Activated CD8-positive, alpha-beta memory T cell treated with anti-CD3 and anti-CD28 coated beads for 4 hours (primary cell): ENCODE measurements at regions not wholly inside any gene's neighbourhood (a gene's known extent, or its start where the extent isn't known, plus 50 kb on each side); places are given as distances from the start of the nearest gene placed in this dataset.

ENCODE experiments used
- DNase-seq, 2 donors: peaks; one replicate each; pipeline ENCODE4 v3.0.0-alpha.2; 2020; ENCODE audit warnings: low read depth in 2 of 2

DNA sequence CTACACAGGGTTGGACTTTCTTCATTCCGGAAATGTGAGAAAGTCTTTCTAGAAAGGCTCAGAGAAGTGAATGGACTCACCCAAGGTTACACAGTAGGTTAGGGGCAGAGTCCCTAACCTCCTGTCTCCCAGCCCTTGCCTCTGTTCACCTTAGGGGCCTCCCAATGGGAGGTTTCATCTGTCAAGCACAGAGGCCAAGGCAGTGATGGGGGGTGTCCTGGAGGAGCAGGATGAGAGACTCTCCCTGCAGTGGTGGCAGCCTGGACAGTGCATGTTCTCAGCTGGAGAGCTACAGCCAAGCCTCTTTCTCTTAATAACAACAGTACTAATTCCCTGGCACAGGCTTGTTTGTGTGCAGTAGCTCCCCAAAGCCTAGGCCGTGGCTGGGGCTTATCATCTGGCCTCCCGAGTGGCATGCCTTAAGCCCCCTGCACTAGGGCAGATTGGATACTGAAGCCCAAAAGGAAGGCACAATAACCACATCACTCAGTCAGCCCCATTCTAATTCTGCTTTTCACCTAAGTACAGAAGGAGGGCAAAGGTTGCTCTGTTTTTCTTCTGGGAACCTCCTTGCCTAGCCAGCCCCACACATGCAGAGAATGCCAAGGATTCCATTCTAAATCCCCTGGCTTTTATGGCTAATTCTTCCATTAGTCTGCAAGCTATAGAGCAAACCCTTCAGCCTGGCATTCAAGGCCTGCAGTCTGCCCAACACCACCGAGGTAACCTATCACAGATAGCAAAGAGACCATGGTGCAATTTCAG, 50.2 kb upstream of the XPA start:
- DNase-seq = no peak

DNA sequence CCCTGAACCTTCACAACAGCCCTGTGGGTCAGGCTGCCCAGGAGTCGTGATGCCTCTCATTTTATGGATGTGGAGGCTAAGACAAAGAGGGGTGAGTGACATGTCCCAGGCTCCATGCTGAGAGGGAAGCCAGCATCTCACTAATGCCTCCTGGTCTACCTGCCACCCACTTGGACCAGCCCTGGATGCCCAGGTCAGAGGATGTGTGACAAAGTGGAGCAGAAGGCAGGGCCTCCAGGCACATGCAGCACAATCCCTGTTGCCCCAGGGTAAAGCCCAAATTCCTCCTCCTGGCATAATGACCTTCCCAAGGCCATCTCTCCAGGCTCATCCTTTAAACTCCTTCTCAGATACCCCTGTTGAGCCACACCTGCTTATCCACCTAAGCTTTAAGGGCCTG, 51.4 kb upstream of the XPA start:
- no peak for DNase-seq

DNA sequence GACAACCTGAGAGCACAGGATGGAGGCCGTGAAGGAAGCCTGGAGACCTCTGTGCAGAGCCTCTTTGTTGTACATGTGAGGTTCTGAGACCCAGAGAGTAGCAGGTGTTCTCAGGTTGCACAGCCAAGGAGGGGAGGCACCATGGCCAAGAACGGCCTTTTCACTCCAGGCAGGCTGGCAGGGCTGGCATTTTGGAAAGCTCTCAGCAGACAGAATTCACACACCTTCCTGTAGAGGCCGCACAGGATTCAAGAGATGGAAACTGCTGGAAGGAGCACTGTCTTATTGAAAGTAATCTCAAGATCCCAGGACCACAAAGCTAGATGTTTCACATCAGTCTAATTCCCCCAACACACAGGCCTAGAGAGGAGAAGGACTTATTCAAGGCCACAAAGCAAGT, 52.8 kb upstream of the XPA start:
- DNase-seq = no peak

DNA sequence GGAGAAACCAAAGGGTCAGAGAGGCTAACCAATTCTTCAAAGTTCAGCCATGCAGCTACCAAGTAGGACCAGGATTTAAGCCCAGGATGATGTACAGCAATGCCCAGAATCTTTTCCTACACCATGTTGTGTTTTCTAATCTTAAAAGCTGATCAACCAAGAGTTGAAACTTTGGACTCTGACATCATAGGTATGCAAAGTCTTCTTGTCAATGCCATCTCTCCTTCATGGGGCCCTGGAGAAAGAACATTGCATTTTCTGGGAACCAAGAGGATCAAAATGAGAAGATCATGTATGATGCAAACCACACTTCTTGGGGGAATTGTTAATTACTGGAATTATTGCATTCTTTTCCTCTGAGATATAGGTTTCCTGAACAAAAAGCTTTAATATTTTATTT, 54.4 kb upstream of the XPA start:
- no peak for DNase-seq

DNA sequence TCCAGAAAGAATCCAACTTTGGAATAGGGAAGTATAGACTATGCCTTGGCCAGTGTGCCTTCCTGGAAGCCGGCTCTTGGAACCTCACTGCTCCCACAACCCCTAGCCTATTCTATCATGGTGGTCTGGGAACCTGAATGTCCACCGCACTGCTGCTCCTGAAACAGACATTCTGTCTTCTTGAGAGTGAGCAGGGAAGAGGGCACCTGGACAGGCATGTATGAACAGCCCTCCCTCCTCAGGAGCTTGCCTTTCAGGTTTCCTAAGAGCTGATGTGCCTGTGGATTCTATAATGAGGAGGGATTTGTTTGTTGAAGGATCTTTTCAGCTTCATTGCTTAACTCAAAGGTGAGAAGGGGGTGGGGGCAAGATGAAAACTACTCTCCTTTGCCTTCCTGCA, 55.1 kb upstream of the XPA start:
- no peak for DNase-seq

DNA sequence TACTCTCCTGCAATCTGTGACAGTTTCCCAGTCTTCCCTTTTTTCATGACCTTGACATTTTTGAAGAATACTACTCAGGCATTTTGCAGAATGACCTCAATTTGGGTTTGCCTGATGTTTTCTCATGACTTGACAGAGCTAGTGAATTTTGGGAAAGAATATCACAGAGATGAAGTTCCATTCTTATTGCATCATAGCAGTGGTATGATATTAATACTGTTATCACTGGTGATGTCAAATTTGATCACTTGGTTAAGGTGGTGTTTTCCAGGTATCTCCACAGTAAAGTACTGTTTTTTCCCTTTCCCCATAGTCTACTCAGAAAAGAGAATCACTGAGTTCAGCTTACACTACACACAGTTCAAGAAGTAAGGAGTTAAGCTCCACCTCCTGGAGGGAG, 56.2 kb upstream of the XPA start:
- no peak for DNase-seq

DNA sequence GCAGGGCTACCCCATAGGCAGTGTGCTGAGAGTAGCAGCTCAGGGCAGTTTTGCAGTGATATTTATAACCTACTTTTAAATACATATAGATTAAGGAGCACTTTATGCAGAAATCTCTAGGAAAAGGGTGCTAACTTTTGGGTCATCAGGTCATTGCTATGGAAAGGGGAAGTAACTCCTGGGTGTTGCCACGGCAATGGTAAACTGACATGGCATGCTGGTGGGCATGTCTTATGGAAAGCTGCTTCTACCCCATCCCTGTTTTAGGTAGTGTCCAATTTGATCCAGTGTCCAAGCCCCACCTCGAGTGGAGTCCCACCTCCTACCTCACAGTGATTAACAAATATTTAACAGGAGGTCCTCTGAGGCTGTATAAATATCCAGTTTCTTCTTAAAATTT, 56.8 kb upstream of the XPA start:
- DNase-seq = no peak

DNA sequence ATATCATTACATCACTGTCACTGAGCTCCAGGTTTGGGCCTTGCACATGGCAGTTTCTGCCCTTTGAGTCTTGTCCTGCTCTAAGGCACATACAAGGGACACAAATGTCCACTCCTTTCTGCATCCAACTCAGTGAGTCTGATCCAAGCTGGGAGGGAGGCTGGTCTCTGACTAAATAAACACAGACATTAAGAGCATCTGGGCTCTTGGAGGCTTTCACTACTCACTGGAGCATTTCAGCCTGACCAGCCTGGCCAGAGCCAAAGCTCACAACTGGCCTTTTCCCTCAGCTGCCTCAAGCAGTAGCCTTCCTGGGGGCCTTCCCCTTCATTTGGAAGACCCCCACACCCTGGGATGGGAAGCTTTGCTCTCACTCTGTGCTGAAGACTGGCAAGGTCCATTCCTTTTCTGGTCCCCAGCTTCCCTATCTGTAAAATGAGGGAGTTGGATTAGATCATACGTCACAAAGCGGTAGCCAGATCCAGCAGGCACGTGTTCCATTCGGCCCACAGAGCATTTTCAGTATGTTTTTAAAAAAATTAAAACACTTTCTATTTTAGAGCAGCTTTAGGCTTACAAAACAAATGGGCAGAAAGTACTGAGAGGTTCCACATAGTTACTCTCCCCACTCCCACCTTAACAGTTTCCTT, 58.6 kb upstream of the XPA start:
- no peak for DNase-seq

DNA sequence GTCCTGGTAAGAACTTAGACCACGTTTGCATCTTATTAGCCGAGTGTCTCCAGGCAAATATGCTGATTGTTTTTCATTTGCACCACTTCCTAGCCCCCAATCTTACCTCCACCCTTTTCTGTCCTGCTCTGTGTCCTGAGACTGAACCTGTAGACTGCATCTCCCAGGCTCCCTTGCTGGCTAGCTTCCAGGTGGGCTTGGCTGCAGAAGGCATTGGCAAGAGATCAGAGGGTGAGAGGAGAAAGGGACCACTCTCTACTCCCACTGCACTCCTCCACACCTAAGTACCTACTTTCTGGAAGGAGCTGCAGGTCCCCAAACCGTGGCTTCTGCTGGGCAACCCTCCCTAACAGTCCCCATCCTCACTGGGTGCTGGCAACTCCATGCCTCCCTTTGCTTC, 59.9 kb upstream of the XPA start:
- DNase-seq = no peak

DNA sequence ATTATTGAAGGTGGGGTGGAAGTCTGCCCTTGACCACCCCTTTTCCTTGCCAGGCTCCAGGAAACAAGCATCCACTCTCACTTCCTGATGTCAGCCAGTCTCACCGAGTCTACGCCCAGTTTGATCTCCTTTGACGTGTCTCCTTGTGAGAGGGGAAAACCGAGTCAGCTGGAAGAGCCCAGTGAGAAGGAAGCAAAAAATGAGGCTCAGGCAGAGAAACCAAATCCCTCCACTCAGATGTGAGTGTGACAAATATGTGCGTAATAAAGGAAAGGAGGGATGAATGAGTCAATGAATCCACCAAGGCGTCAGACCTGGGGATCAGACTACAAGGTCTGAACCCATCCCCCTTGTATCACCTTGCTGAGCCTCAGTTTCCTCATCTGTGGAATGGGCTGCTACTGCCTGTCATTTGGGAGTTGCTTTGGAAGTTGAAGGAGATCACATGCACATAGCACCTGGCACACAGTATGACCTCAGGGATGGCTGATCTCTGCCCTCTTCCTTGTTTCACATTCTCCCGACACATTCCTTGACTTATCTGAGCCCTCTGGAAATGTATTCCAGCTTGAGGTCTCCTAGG, 61.3 kb upstream of the XPA start:
- no peak for DNase-seq

DNA sequence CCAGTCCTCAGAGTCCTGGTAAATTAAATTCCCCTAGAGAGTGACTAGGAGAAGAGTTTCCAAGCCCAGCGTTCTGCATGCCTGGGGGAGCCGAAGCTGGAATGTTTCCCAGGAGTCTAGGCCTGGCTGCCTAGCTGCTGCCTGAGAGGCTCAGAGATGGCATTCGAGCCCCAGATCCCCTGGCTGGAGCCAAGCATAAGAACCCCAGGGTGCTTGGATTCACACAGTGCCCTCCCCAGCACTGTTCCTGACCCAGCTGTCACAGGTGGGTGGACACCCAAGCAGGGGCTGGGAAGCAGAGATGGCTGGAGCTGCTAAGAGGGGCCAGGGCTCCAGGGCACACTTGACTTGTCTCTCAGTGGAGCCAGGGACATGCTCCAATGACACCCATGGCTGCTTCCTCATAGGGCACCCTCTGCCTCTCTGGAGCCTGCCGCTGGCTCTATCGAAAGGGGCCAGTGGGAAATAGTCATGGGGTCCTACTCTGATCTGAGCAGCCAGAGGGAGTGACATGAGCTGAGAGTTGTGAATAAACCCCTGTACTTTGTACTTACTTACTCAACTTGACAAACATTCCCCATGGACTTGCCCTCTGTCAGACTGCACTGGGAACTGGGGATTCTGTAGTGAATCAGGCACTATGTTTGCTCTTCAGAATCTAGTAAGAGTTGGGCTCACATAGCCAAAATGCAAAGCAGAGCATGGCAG, 62.6 kb upstream of the XPA start:
- no peak for DNase-seq

DNA sequence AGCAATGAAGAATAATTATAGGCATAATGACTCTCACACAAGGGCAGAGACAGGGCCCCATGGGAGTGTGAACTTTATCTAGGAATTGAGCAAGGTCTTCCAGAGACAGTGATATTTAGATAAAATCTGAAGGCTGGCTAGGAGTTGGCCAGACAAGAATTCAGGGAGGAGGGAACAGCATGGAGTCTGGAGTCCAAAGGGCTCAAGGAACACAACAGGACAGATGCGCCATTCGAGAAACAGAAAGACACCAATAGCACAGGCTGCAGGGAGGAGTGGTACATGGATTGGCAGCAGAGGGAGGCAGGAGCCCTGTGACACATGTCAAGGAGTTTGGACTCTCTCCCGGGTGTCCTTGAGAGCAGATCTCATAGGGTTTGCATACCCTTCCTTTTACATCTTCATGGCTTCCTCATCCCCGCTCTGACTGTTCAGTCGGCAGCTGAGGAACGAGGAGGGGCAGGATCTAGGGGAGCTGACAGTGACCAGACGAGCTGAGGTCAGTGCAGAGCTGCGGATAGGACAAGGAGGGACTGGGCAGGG, 64.0 kb upstream of the XPA start:
- no peak for DNase-seq

DNA sequence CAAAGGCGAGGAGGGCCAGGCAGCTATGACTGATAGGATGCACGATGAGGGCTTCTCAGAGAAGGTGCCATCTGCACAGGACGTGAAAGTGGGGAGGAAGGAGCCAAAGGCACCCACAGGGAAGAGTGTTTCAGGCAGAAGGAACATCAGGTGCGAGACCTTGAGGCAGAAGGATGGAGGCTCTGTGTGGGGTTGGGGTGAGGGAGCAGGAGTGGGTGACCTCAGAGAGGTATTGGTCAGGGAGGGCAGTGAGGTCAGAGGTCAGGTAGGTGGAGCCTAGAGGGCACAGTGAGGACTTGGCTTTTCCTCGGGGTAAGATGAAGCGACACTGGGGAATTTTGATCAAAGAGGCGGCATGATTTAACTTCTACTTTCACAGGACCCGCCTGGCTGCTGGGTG, 64.7 kb upstream of the XPA start:
- DNase-seq = no peak

DNA sequence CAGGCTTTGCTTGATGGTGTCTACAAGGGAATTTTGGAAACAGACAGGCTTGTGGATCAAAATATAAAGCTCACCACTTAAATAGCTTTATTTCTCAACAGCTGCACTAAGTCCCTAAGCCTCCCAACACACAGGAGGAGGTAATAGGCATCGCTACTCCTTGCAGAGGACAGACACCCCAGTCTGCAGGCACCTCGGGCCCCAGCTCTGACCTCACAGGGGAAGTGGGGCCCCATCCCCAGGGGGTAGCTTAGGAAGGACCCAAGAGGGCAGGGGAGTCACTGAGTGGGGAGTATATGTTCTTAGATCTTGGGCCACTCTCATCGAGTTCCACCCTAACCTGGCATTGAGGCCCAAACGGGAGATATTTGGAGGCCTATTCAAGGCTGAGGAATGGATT, 66.7 kb upstream of the XPA start:
- DNase-seq = no peak

DNA sequence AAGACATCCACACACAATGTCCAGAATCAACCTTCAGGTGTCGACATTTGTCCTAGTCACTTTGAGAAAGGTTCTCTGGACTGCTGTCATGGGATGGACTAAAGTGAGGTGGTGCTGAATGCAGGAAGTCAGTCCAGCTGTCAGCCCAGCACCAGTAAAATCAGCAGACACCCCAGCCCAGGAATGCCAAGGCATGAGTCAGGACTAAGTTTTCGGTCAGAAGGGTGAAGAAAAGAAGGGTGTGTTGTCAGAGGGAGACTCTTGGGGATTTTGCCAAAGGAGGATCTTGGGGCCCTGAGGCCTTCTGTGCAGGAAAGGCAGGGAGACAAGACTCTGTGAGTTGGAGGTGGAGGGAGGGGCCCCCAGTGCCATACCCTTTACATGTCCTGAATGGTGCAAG, 69.0 kb upstream of the XPA start:
- DNase-seq = no peak

DNA sequence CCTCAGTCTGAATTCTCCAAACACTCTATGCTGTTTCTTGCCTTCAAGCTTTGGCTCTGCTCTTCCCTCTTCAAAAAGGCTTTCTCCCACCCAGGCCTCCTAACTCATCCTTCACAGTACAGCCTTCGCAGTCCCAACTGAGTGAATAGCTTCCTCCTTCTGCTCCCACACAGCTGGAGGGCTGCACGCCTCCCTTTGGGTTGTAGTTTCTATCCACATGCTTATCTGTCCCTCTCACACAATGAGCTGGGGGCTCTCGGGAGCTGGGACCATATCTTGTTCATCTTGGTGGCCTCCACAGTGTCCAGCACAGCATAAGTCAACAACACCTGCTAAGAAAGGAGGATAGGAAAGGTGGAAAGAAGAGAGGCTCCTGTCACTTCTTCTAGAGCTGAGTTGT, 69.5 kb upstream of the XPA start:
- DNase-seq = no peak

DNA sequence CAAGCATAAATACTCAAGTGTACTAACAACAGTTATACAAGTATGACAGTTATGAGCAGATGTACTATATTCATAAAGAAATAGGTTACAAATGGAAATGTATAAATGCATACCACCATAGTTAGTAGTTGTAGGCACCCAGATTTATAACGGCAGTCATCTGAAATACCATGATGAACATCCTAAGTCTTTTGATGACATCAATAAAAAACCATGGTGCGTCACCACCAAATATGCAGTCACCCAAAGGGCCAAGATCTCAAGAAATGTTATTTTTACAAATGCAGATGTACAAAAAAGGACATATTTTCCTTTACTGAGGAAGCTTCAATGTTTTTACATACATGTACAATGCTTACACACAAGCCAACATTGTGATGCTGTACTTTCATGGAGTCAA, 70.8 kb upstream of the XPA start:
- DNase-seq = no peak

DNA sequence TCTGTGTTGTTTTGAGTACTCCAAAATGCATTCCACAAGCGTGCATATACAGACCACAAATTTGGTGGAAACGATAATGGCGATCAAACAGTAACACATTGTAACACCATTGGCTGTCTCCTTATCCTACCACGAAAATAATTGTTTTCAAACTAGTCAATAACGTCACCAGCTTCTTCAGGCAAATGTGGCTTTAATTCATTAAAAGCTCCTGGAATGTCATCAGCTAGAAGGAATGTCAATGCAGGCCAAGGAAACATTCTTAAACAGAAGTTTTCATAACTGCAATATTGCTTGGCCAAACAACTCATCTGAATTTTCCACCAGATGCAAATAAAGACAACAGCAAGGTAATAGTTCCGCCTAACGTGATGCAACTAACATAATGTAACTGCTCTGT, 71.6 kb upstream of the XPA start:
- no peak for DNase-seq

DNA sequence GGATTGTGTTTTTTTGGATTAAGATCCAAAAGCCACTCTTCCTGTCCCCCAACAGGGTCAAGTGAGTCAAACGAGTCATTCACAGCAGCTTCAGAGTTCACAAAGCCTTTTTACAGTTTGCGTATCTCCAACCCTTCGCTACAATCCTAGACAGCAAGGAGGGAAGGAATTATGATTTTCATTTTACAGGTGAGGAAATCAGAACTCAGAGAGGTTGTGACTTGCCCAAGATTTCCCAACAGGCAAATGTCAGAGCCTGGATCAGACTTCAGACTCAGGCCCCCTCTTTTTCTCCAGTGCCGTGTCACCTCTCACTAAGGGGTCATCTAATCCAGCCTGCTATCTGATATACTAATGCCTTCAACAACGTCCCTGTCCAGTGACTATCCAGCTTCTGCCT, 72.1 kb upstream of the XPA start:
- no peak for DNase-seq

DNA sequence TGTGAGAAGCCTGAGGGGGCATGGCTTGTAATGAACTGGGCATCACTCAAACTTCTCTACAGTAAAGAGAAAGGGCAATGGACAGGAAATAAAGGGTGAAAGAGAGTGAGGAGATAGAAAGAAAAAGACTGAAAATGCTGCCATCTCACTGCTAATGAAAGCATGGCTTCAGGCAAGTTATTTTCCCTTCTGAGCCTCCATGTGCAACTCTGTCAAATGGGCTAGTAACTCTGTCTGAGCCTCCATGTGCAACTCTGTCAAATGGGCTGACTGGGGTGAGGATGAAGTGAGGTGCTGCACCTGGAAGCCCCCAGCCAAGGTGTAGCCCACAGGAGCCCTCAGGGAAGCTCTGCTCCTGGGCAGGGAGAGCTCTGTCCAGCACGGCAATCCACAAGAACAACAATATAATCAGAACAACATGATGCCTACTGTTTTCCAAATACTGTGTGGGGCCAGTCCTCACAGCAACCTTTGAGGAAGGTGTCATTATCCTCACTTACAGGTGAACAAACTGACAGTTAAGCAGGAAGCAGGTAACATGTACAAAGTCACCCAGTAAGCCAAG, 73.8 kb upstream of the XPA start:
- no peak for DNase-seq

DNA sequence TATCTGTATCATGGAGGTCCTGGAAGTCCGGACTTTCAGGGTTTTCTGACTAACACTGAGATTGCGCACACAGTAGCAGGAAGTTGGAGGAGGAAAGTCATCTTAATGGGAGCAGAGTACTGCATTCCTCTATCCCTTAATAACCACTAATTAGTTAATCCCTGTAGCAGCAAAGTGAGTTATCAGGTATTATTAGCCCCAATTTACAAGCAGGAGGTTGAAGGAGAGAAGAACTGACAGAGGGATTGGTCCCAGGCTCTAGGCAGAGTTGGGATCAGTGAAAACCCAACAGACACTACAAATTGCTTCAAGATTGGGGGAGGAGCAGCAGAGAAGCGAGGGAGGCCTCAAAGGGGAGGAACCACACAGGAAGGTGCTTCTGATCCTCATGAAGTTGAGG, 74.5 kb upstream of the XPA start:
- DNase-seq = no peak

DNA sequence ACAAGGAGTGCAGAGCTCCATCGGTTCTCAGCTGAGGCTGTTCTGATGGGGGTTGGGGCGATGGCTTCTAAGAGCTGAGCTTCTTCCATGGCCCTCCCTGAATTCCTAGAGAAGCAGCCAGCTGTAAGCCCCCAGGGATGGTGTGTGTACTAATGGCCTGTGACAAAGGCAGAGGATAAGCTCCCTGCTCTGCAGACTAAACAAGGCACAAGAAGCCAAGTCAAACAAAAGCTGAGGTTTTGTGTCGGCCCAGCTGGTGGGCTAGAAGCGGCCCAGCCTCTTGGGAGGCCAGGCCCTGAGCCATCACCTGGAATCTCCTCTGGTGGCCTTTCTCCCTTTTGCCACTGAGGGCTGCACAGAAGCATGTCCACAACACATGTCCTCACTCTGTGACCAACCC, 75.0 kb upstream of the XPA start:
- DNase-seq = no peak
